HCT116 (cell line): ENCODE measurements at regions not wholly inside any gene's neighbourhood (a gene's known extent, or its start where the extent isn't known, plus 50 kb on each side); places are given as distances from the start of the nearest gene placed in this dataset.

ENCODE experiments used
- CTCF ChIP-seq, 3 experiments: fragments of 200-600 bp in 1 of 3; sonication (generic) in 1 of 3; IDR thresholded peaks in 2 of 3; conservative IDR thresholded peaks in 1 of 3; 2 replicates each; pipeline ENCODE4 v1.5.1; 2012 to 2017; ENCODE audit warnings: low read depth in 2 of 3, low read length in 2 of 3, antibody characterized with exemption in 1 of 3, borderline replicate concordance in 1 of 3, control low read depth in 1 of 3, mild to moderate bottlenecking in 1 of 3, mixed read lengths in 1 of 3, mixed run types in 1 of 3, moderate library complexity in 1 of 3; ENCODE audit not compliant: insufficient read depth in 1 of 3
- SRF ChIP-seq: IDR thresholded peaks from 2 replicates; pipeline ENCODE4 v1.6.1; 2012; ENCODE audit warnings: low read depth

- no peak for TF ChIP-seq CTCF (IDR thresholded peaks at IDR 0.05 in 2 of 3, conservative IDR thresholded peaks at IDR 0.05 in 1 of 3; ENCODE audit: borderline replicate concordance in 1 of 3, insufficient read depth in 1 of 3, low read depth in 2 of 3, low read length in 2 of 3)
- TF ChIP-seq SRF, result no peak
Observed at GRCh38 chr7:41428381-41428780, 274.5 kb downstream of the INHBA start.
